Neural progenitor cell (in vitro differentiated cells): ENCODE measurements at regions not wholly inside any gene's neighbourhood (a gene's known extent, or its start where the extent isn't known, plus 50 kb on each side); places are given as distances from the start of the nearest gene placed in this dataset.

Experiments
- EZH2phosphoT487 ChIP-seq: fragments of 200-600 bp; sonication (generic); IDR thresholded peaks from 2 replicates; pipeline ENCODE4 v1.6.1; 2017; ENCODE audit warnings: antibody characterized with exemption
- TF ChIP-seq, protein P1 (sequence below): fragments of 200-600 bp; sonication (generic); IDR thresholded peaks from 2 replicates; pipeline ENCODE4 v1.5.1; 2017; ENCODE audit warnings: antibody characterized with exemption, mild to moderate bottlenecking

DNA sequence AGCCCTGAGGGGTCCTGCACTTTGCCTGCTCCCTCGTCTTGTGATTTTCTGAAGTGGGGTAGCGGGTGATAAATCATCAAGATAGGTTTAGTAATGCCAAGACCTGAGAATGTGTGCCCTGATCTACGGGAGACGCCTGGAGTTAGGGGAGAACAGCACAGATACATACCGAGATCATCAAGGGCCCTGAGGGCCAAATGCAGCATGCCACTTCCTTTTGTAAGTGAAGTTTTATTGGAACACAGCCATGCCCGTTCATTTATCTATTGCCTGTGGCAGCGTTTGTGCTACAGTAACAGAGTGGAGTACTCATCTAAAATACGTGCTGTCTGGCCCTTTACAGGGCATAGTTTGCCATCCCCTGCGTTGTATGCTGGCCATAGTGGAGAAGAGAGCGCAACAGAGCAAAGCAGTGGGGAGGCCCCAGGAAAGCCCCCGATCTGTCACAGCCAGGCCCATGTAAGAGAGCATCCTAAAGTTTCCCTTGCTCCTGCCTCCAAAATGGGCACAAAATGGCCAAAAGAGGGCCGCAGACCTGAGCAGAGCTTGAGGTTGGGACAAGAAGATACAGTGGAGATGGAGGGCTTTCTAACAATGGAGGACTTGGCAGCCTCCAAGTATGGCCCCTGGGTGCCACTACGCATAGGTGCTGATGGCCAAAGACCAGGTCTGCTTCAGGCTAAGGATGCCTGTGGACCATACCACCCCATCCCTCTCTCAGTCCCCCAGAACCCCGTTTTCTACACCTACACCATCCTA, 167.0 kb downstream of the SMIM20 start:
- TF ChIP-seq, protein P1, sequence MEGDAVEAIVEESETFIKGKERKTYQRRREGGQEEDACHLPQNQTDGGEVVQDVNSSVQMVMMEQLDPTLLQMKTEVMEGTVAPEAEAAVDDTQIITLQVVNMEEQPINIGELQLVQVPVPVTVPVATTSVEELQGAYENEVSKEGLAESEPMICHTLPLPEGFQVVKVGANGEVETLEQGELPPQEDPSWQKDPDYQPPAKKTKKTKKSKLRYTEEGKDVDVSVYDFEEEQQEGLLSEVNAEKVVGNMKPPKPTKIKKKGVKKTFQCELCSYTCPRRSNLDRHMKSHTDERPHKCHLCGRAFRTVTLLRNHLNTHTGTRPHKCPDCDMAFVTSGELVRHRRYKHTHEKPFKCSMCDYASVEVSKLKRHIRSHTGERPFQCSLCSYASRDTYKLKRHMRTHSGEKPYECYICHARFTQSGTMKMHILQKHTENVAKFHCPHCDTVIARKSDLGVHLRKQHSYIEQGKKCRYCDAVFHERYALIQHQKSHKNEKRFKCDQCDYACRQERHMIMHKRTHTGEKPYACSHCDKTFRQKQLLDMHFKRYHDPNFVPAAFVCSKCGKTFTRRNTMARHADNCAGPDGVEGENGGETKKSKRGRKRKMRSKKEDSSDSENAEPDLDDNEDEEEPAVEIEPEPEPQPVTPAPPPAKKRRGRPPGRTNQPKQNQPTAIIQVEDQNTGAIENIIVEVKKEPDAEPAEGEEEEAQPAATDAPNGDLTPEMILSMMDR, result no peak
- no peak for TF ChIP-seq EZH2phosphoT487
